HCT116 (cell line): ENCODE measurements at regions not wholly inside any gene's neighbourhood (a gene's known extent, or its start where the extent isn't known, plus 50 kb on each side); places are given as distances from the start of the nearest gene placed in this dataset.

ENCODE experiments used
- ATAC-seq: fragments of 200-7000 bp; cut with Tn5 transposase; 2 replicates; pipeline ENCODE4 v1.9.1; 2020; ENCODE audit warnings: mild to moderate bottlenecking, moderate library complexity
- BruUV-seq: library from RNA; stranded (reverse); fragments of 400-500 nt; replicated peaks from 2 replicates; lab custom pipeline; 2021; lab: Mats Ljungman, UMichigan
- CTCF ChIA-PET: fragments of 300-600 bp; sonication (Branson Sonifier 250); formaldehyde crosslinking; loops from one replicate; lab custom pipeline; 2021; ENCODE audit warnings: antibody characterized with exemption; lab: Charles Lee
- POLR2A ChIA-PET: fragments of 300-600, 350-600 bp; sonication (Branson Sonifier 250); formaldehyde crosslinking; loops from one replicate; lab custom pipeline; 2021; ENCODE audit warnings: antibody characterized with exemption; lab: Charles Lee
- RAD21 ChIA-PET, 2 experiments: fragments of 300-600 bp; sonication (Branson Sonifier 250); formaldehyde crosslinking; loops; one replicate each; lab custom pipeline; 2023; ENCODE audit warnings: low total read pairs in 2 of 2; ENCODE audit not compliant: uncharacterized antibody in 2 of 2, unreplicated experiment in 2 of 2, low non-redundant PET in 1 of 2; lab: Charles Lee
- DNase-seq: peaks from one replicate; pipeline ENCODE4 v3.0.0-alpha.2; 2010; ENCODE audit warnings: low read depth, low spot score
- H2AFZ ChIP-seq: fragments of 200-600 bp; shearing (Covaris generic), sonication (generic); 2 replicates; pipeline ENCODE4 v1.6.1; 2017; ENCODE audit warnings: low read depth, mixed run types, mixed read lengths, antibody characterized with exemption, low read length; ENCODE audit not compliant: poor library complexity, severe bottlenecking
- H3K27ac ChIP-seq: 2 replicates; pipeline ENCODE4 v1.5.1; 2012; ENCODE audit warnings: low read depth, low read length
- H3K27me3 ChIP-seq: fragments of 200-600 bp; sonication (generic); 2 replicates; pipeline ENCODE4 v1.6.1; 2016; ENCODE audit warnings: mixed run types, low read length, mixed read lengths; ENCODE audit not compliant: insufficient read depth
- H3K36me3 ChIP-seq, 2 experiments: fragments of 200-500 bp in 1 of 2; fragments of 200-600 bp in 1 of 2; sonication (Bioruptor generic) in 1 of 2; sonication (generic) in 1 of 2; 2 replicates each; pipeline versions ENCODE4 v1.5.1 to v1.6.1; 2014 to 2016; ENCODE audit warnings: low read length in 2 of 2, inconsistent platforms in 1 of 2, mixed read lengths in 1 of 2, mixed run types in 1 of 2; ENCODE audit not compliant: insufficient read depth in 2 of 2, control insufficient read depth in 1 of 2
- H3K4me1 ChIP-seq, 2 experiments: fragments of 200-600 bp in 1 of 2; sonication (generic) in 1 of 2; 2 replicates each; pipeline versions ENCODE4 v1.5.1 to v1.6.1; 2012 to 2017; ENCODE audit warnings: low read length in 2 of 2, inconsistent platforms in 1 of 2, mild to moderate bottlenecking in 1 of 2, mixed read lengths in 1 of 2, mixed run types in 1 of 2, moderate library complexity in 1 of 2; ENCODE audit not compliant: insufficient read depth in 2 of 2, control insufficient read depth in 1 of 2
- H3K4me2 ChIP-seq: fragments of 200-600 bp; sonication (generic); 2 replicates; pipeline ENCODE4 v1.6.1; 2017; ENCODE audit warnings: mixed run types, low read length, mixed read lengths
- H3K4me3 ChIP-seq, 2 experiments: fragments of 200-600 bp in 1 of 2; sonication (generic) in 1 of 2; replicated peaks in 1 of 2; 2 replicates each; pipeline ENCODE4 v1.5.1; 2011 to 2016; ENCODE audit warnings: low read length in 2 of 2, control low read depth in 1 of 2, low read depth in 1 of 2, mild to moderate bottlenecking in 1 of 2, mixed read lengths in 1 of 2, mixed run types in 1 of 2
- H3K79me2 ChIP-seq: fragments of 200-600 bp; sonication (generic); 2 replicates; pipeline ENCODE4 v1.6.1; 2017; ENCODE audit warnings: mild to moderate bottlenecking, mixed run types, low read length, moderate library complexity, mixed read lengths; ENCODE audit not compliant: insufficient read depth
- H3K9ac ChIP-seq: fragments of 200-600 bp; sonication (generic); 2 replicates; pipeline ENCODE4 v1.6.1; 2016; ENCODE audit warnings: low read length, mixed read lengths
- H3K9me2 ChIP-seq: fragments of 200-600 bp; sonication (generic), shearing (Covaris generic); 2 replicates; pipeline ENCODE4 v1.6.1; 2017; ENCODE audit warnings: mixed run types, mild to moderate bottlenecking, moderate library complexity; ENCODE audit not compliant: insufficient read depth
- H3K9me3 ChIP-seq, 2 experiments: fragments of 200-500 bp in 1 of 2; fragments of 200-600 bp in 1 of 2; sonication (Bioruptor generic) in 1 of 2; sonication (generic) in 1 of 2; 2 replicates each; pipeline ENCODE4 v1.6.1; 2014 to 2017; ENCODE audit warnings: low read length in 2 of 2, mixed read lengths in 2 of 2, inconsistent platforms in 1 of 2, low read depth in 1 of 2, mild to moderate bottlenecking in 1 of 2, mixed run types in 1 of 2, moderate library complexity in 1 of 2; ENCODE audit not compliant: control insufficient read depth in 1 of 2, insufficient read depth in 1 of 2
- H4K20me1 ChIP-seq: fragments of 200-600 bp; sonication (generic), shearing (Covaris generic); 2 replicates; pipeline ENCODE4 v1.6.1; 2017; ENCODE audit warnings: mixed run types, mild to moderate bottlenecking, moderate library complexity; ENCODE audit not compliant: insufficient read depth
- CBX3 ChIP-seq: IDR thresholded peaks from 2 replicates; pipeline ENCODE4 v1.6.1; 2012; ENCODE audit warnings: low read depth
- CEBPB ChIP-seq: IDR thresholded peaks from 2 replicates; pipeline ENCODE4 v1.6.1; 2012; ENCODE audit warnings: low read depth
- CTCF ChIP-seq, 3 experiments: fragments of 200-600 bp in 1 of 3; sonication (generic) in 1 of 3; IDR thresholded peaks in 2 of 3; conservative IDR thresholded peaks in 1 of 3; 2 replicates each; pipeline ENCODE4 v1.5.1; 2012 to 2017; ENCODE audit warnings: low read depth in 2 of 3, low read length in 2 of 3, antibody characterized with exemption in 1 of 3, borderline replicate concordance in 1 of 3, control low read depth in 1 of 3, mild to moderate bottlenecking in 1 of 3, mixed read lengths in 1 of 3, mixed run types in 1 of 3, moderate library complexity in 1 of 3; ENCODE audit not compliant: insufficient read depth in 1 of 3
- EGR1 ChIP-seq: IDR thresholded peaks from 2 replicates; pipeline ENCODE4 v1.6.1; 2012; ENCODE audit warnings: low read depth
- ELF1 ChIP-seq: IDR thresholded peaks from 2 replicates; pipeline ENCODE4 v1.6.1; 2012; ENCODE audit warnings: low read depth, borderline replicate concordance
- EZH2 ChIP-seq: fragments of 200-600 bp; sonication (generic); IDR thresholded peaks from 2 replicates; pipeline ENCODE4 v1.6.1; 2017; ENCODE audit warnings: antibody characterized with exemption, mixed run types
- FOSL1 ChIP-seq: IDR thresholded peaks from 2 replicates; pipeline ENCODE4 v1.6.1; 2012; ENCODE audit warnings: low read depth
- JUND ChIP-seq: IDR thresholded peaks from 2 replicates; pipeline ENCODE4 v1.6.1; 2012
- POLR2A ChIP-seq: IDR thresholded peaks from 2 replicates; pipeline ENCODE4 v1.7.0; 2011; ENCODE audit warnings: borderline replicate concordance; ENCODE audit not compliant: insufficient read depth, insufficient read length; ENCODE audit errors: extremely low read depth
- POLR2AphosphoS5 ChIP-seq: IDR thresholded peaks from 2 replicates; pipeline ENCODE4 v1.6.1; 2011; ENCODE audit warnings: mild to moderate bottlenecking, low read depth, low read length, moderate library complexity
- RAD21 ChIP-seq: IDR thresholded peaks from 2 replicates; pipeline ENCODE4 v1.6.1; 2012; ENCODE audit warnings: low read depth, mild to moderate bottlenecking
- SP1 ChIP-seq: IDR thresholded peaks from 2 replicates; pipeline ENCODE4 v1.6.1; 2012; ENCODE audit warnings: low read depth
- SRF ChIP-seq: IDR thresholded peaks from 2 replicates; pipeline ENCODE4 v1.6.1; 2012; ENCODE audit warnings: low read depth
- ZBTB33 ChIP-seq: IDR thresholded peaks from 2 replicates; pipeline ENCODE4 v1.6.1; 2011; ENCODE audit warnings: mild to moderate bottlenecking, low read length, moderate library complexity; ENCODE audit not compliant: insufficient replicate concordance; ENCODE audit errors: extremely low read depth
- ZFX ChIP-seq: fragments of 450-650 bp; IDR thresholded peaks from 2 replicates; pipeline ENCODE4 v1.6.1; 2017
- ZNF274 ChIP-seq: fragments of 200-500 bp; sonication (Bioruptor generic); IDR thresholded peaks from 2 replicates; pipeline ENCODE4 v1.6.1; 2014; ENCODE audit warnings: mild to moderate bottlenecking, low read depth, low read length, inconsistent platforms
- intact Hi-C: fragments of 100-400 bp; cut with micrococcal nuclease; formaldehyde crosslinking; loops from 2 replicates; pipeline ENCODE4 v1.10.0; 2022

DNA sequence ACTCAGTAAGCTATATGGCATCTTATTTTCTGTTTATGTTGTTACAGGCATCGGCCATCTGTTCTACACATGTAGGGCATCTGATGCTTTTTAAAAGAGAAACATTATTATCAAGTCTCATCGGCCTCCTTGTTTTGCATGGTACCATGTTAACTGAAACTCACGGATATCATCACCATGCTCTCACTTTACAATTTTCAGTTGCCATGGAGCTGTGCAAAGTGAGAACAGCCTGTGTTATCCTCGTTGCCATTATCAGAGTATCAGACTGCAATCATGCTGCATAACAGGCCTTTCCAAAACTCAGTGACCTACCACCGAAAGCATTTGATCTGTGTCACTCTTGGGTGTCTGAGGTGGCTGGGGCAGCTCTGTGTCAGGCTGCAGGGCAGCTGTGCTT lies 110.3 kb downstream of the C17orf67 start (continued):
- TF ChIP-seq CTCF (IDR thresholded peaks at IDR 0.05 in 2 of 3, conservative IDR thresholded peaks at IDR 0.05 in 1 of 3; ENCODE audit: borderline replicate concordance in 1 of 3, insufficient read depth in 1 of 3, low read depth in 2 of 3, low read length in 2 of 3) (no peak), EGR1 (no peak), SP1 (no peak), ELF1 (no peak), POLR2AphosphoS5 (no peak), EZH2 (no peak)
- TF ChIP-seq, all 23 proteins: peak for 0

DNA sequence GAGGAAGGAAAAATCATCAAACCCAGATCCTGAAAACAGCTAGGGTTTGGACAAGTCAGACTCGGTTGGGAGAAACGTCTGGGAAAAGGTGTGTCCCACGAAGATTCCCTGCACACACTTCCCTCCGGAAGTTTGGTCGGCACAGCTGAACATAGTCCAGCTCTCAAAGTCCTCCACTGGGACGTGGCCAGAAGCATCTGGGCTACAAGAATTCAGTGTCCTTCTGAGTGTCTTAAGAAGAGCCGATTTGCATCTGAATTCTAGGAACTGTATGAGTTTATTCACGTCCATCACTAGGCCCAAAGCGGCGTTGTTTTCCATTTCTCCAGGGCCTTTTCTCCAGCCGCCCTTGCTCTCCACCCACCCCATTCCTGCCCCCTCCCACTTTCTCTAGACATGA lies 109.1 kb downstream of the C17orf67 start:
- no peak overlapping the region for H2AFZ ChIP-seq
- ATAC-seq (no peak), DNase-seq (no peak)
- TF ChIP-seq ZFX (no peak), SRF (no peak), JUND (no peak), CBX3 (no peak), ZNF274 (no peak), CEBPB (no peak), RAD21 (no peak), SP1 (no peak), ZBTB33 (no peak), FOSL1 (no peak), POLR2A (no peak), ELF1 (no peak), EGR1 (no peak)
- RAD21 ChIA-PET: no interaction called here
- no peak overlapping the region for H3K4me3 ChIP-seq
- POLR2A ChIA-PET: no interaction called here
- H3K4me1 ChIP-seq: no peaks in the 10 kb centered on the region
- intact Hi-C loops: no loop called here
- no peaks in the 10 kb centered on the region for H3K36me3 ChIP-seq
- no peaks in the 10 kb centered on the region for H3K79me2 ChIP-seq
- H3K9me3 ChIP-seq: no peaks in the 10 kb centered on the region
- no TSS peak for BruUV-seq
- no peaks in the 10 kb centered on the region for H3K9me2 ChIP-seq
- H3K4me2 ChIP-seq: no peak overlapping the region
- CTCF ChIA-PET: interaction anchor here (2.8 to 3.1 kb wide), 2 partner anchors 9 to 225 kb away, joined by 10 to 15 read pairs; no protein-coding TSS in a partner anchor
- peaks cover 17% of the 10 kb centered on the region; the same call in 1 of the 2 replicates for H3K27me3 ChIP-seq
- H3K27ac ChIP-seq: no peak overlapping the region
- H4K20me1 ChIP-seq: no peaks in the 10 kb centered on the region
- no peak overlapping the region for H3K9ac ChIP-seq
